HCT116 (cell line): ENCODE measurements at regions not wholly inside any gene's neighbourhood (a gene's known extent, or its start where the extent isn't known, plus 50 kb on each side); places are given as distances from the start of the nearest gene placed in this dataset.
A peak's percentile ranks its signal among the peaks of the same experiment; 100 is the strongest.

Experiments used
- ATAC-seq: fragments of 200-7000 bp; cut with Tn5 transposase; 2 replicates; pipeline ENCODE4 v1.9.1; 2020; ENCODE audit warnings: mild to moderate bottlenecking, moderate library complexity
- BruUV-seq: library from RNA; stranded (reverse); fragments of 400-500 nt; replicated peaks from 2 replicates; lab custom pipeline; 2021; lab: Mats Ljungman, UMichigan
- CTCF ChIA-PET: fragments of 300-600 bp; sonication (Branson Sonifier 250); formaldehyde crosslinking; loops from one replicate; lab custom pipeline; 2021; ENCODE audit warnings: antibody characterized with exemption; lab: Charles Lee
- POLR2A ChIA-PET: fragments of 300-600, 350-600 bp; sonication (Branson Sonifier 250); formaldehyde crosslinking; loops from one replicate; lab custom pipeline; 2021; ENCODE audit warnings: antibody characterized with exemption; lab: Charles Lee
- RAD21 ChIA-PET, 2 experiments: fragments of 300-600 bp; sonication (Branson Sonifier 250); formaldehyde crosslinking; loops; one replicate each; lab custom pipeline; 2023; ENCODE audit warnings: low total read pairs in 2 of 2; ENCODE audit not compliant: uncharacterized antibody in 2 of 2, unreplicated experiment in 2 of 2, low non-redundant PET in 1 of 2; lab: Charles Lee
- DNase-seq: peaks from one replicate; pipeline ENCODE4 v3.0.0-alpha.2; 2010; ENCODE audit warnings: low read depth, low spot score
- H2AFZ ChIP-seq: fragments of 200-600 bp; shearing (Covaris generic), sonication (generic); 2 replicates; pipeline ENCODE4 v1.6.1; 2017; ENCODE audit warnings: low read depth, mixed run types, mixed read lengths, antibody characterized with exemption, low read length; ENCODE audit not compliant: poor library complexity, severe bottlenecking
- H3K27ac ChIP-seq: 2 replicates; pipeline ENCODE4 v1.5.1; 2012; ENCODE audit warnings: low read depth, low read length
- H3K27me3 ChIP-seq: fragments of 200-600 bp; sonication (generic); 2 replicates; pipeline ENCODE4 v1.6.1; 2016; ENCODE audit warnings: mixed run types, low read length, mixed read lengths; ENCODE audit not compliant: insufficient read depth
- H3K36me3 ChIP-seq, 2 experiments: fragments of 200-500 bp in 1 of 2; fragments of 200-600 bp in 1 of 2; sonication (Bioruptor generic) in 1 of 2; sonication (generic) in 1 of 2; 2 replicates each; pipeline versions ENCODE4 v1.5.1 to v1.6.1; 2014 to 2016; ENCODE audit warnings: low read length in 2 of 2, inconsistent platforms in 1 of 2, mixed read lengths in 1 of 2, mixed run types in 1 of 2; ENCODE audit not compliant: insufficient read depth in 2 of 2, control insufficient read depth in 1 of 2
- H3K4me1 ChIP-seq, 2 experiments: fragments of 200-600 bp in 1 of 2; sonication (generic) in 1 of 2; 2 replicates each; pipeline versions ENCODE4 v1.5.1 to v1.6.1; 2012 to 2017; ENCODE audit warnings: low read length in 2 of 2, inconsistent platforms in 1 of 2, mild to moderate bottlenecking in 1 of 2, mixed read lengths in 1 of 2, mixed run types in 1 of 2, moderate library complexity in 1 of 2; ENCODE audit not compliant: insufficient read depth in 2 of 2, control insufficient read depth in 1 of 2
- H3K4me2 ChIP-seq: fragments of 200-600 bp; sonication (generic); 2 replicates; pipeline ENCODE4 v1.6.1; 2017; ENCODE audit warnings: mixed run types, low read length, mixed read lengths
- H3K4me3 ChIP-seq, 2 experiments: fragments of 200-600 bp in 1 of 2; sonication (generic) in 1 of 2; replicated peaks in 1 of 2; 2 replicates each; pipeline ENCODE4 v1.5.1; 2011 to 2016; ENCODE audit warnings: low read length in 2 of 2, control low read depth in 1 of 2, low read depth in 1 of 2, mild to moderate bottlenecking in 1 of 2, mixed read lengths in 1 of 2, mixed run types in 1 of 2
- H3K79me2 ChIP-seq: fragments of 200-600 bp; sonication (generic); 2 replicates; pipeline ENCODE4 v1.6.1; 2017; ENCODE audit warnings: mild to moderate bottlenecking, mixed run types, low read length, moderate library complexity, mixed read lengths; ENCODE audit not compliant: insufficient read depth
- H3K9ac ChIP-seq: fragments of 200-600 bp; sonication (generic); 2 replicates; pipeline ENCODE4 v1.6.1; 2016; ENCODE audit warnings: low read length, mixed read lengths
- H3K9me2 ChIP-seq: fragments of 200-600 bp; sonication (generic), shearing (Covaris generic); 2 replicates; pipeline ENCODE4 v1.6.1; 2017; ENCODE audit warnings: mixed run types, mild to moderate bottlenecking, moderate library complexity; ENCODE audit not compliant: insufficient read depth
- H3K9me3 ChIP-seq, 2 experiments: fragments of 200-500 bp in 1 of 2; fragments of 200-600 bp in 1 of 2; sonication (Bioruptor generic) in 1 of 2; sonication (generic) in 1 of 2; 2 replicates each; pipeline ENCODE4 v1.6.1; 2014 to 2017; ENCODE audit warnings: low read length in 2 of 2, mixed read lengths in 2 of 2, inconsistent platforms in 1 of 2, low read depth in 1 of 2, mild to moderate bottlenecking in 1 of 2, mixed run types in 1 of 2, moderate library complexity in 1 of 2; ENCODE audit not compliant: control insufficient read depth in 1 of 2, insufficient read depth in 1 of 2
- H4K20me1 ChIP-seq: fragments of 200-600 bp; sonication (generic), shearing (Covaris generic); 2 replicates; pipeline ENCODE4 v1.6.1; 2017; ENCODE audit warnings: mixed run types, mild to moderate bottlenecking, moderate library complexity; ENCODE audit not compliant: insufficient read depth
- CBX3 ChIP-seq: IDR thresholded peaks from 2 replicates; pipeline ENCODE4 v1.6.1; 2012; ENCODE audit warnings: low read depth
- CTCF ChIP-seq, 3 experiments: fragments of 200-600 bp in 1 of 3; sonication (generic) in 1 of 3; IDR thresholded peaks in 2 of 3; conservative IDR thresholded peaks in 1 of 3; 2 replicates each; pipeline ENCODE4 v1.5.1; 2012 to 2017; ENCODE audit warnings: low read depth in 2 of 3, low read length in 2 of 3, antibody characterized with exemption in 1 of 3, borderline replicate concordance in 1 of 3, control low read depth in 1 of 3, mild to moderate bottlenecking in 1 of 3, mixed read lengths in 1 of 3, mixed run types in 1 of 3, moderate library complexity in 1 of 3; ENCODE audit not compliant: insufficient read depth in 1 of 3
- EGR1 ChIP-seq: IDR thresholded peaks from 2 replicates; pipeline ENCODE4 v1.6.1; 2012; ENCODE audit warnings: low read depth
- ELF1 ChIP-seq: IDR thresholded peaks from 2 replicates; pipeline ENCODE4 v1.6.1; 2012; ENCODE audit warnings: low read depth, borderline replicate concordance
- JUND ChIP-seq: IDR thresholded peaks from 2 replicates; pipeline ENCODE4 v1.6.1; 2012
- POLR2A ChIP-seq: IDR thresholded peaks from 2 replicates; pipeline ENCODE4 v1.7.0; 2011; ENCODE audit warnings: borderline replicate concordance; ENCODE audit not compliant: insufficient read depth, insufficient read length; ENCODE audit errors: extremely low read depth
- REST ChIP-seq: IDR thresholded peaks from 2 replicates; pipeline ENCODE4 v1.6.1; 2012; ENCODE audit warnings: low read depth
- SIN3A ChIP-seq: IDR thresholded peaks from 2 replicates; pipeline ENCODE4 v1.6.1; 2012; ENCODE audit warnings: low read depth
- SRF ChIP-seq: IDR thresholded peaks from 2 replicates; pipeline ENCODE4 v1.6.1; 2012; ENCODE audit warnings: low read depth
- TCF7L2 ChIP-seq: IDR thresholded peaks from 2 replicates; pipeline ENCODE4 v1.7.0; 2011; ENCODE audit warnings: borderline replicate concordance, inconsistent platforms; ENCODE audit not compliant: insufficient read depth, insufficient read length; ENCODE audit errors: extremely low read depth
- YY1 ChIP-seq: IDR thresholded peaks from 2 replicates; pipeline ENCODE4 v1.6.1; 2011; ENCODE audit warnings: low read length, low read depth, moderate library complexity, mild to moderate bottlenecking; ENCODE audit not compliant: insufficient replicate concordance; ENCODE audit errors: extremely low read depth
- ZFX ChIP-seq: fragments of 450-650 bp; IDR thresholded peaks from 2 replicates; pipeline ENCODE4 v1.6.1; 2017
- intact Hi-C: fragments of 100-400 bp; cut with micrococcal nuclease; formaldehyde crosslinking; loops from 2 replicates; pipeline ENCODE4 v1.10.0; 2022

GRCh38 chr6:145018027-145018426 is 717.3 kb downstream of the EPM2A start:
- H3K4me2 ChIP-seq, result no peak overlapping the region
- no peaks in the 10 kb centered on the region for H3K27me3 ChIP-seq
- TF ChIP-seq EGR1, result no peak
- TF ChIP-seq TCF7L2, result no peak
- no peak for TF ChIP-seq POLR2A
- no peak for TF ChIP-seq JUND
- TF ChIP-seq REST, result no peak
- no peak for TF ChIP-seq SIN3A
- no peak for TF ChIP-seq YY1
- TF ChIP-seq ZFX, result no peak
- TF ChIP-seq ELF1, result no peak
- TF ChIP-seq SRF, result no peak
- no peak for TF ChIP-seq CBX3
- no peak for TF ChIP-seq CTCF (IDR thresholded peaks at IDR 0.05 in 2 of 3, conservative IDR thresholded peaks at IDR 0.05 in 1 of 3; ENCODE audit: borderline replicate concordance in 1 of 3, insufficient read depth in 1 of 3, low read depth in 2 of 3, low read length in 2 of 3)
- TF ChIP-seq, all 23 proteins: peak for 0
- Histone ChIP-seq H3K4me3 (no peak overlapping the region), H2AFZ (peak overlapping the region; percentile 77), H3K9me3 (no peaks in the 10 kb centered on the region), H3K4me1 (peaks cover 8 to 46% of the 10 kb centered on the region in 2 experiments), H3K9me2 (no peaks in the 10 kb centered on the region), H3K27ac (no peak overlapping the region), H3K79me2 (no peaks in the 10 kb centered on the region), H3K36me3 (no peaks in the 10 kb centered on the region), H4K20me1 (no peaks in the 10 kb centered on the region), H3K9ac (no peak overlapping the region)
- intact Hi-C loops, result no loop called here
- no peak for DNase-seq
- BruUV-seq, result no TSS peak
- no peak for ATAC-seq
- POLR2A ChIA-PET, result no interaction called here
- RAD21 ChIA-PET, result no interaction called here
- CTCF ChIA-PET, result no interaction called here
